ENCODE measurements at regions not wholly inside any gene's neighbourhood (a gene's known extent, or its start where the extent isn't known, plus 50 kb on each side); places are given as distances from the start of the nearest gene placed in this dataset.

DNA sequence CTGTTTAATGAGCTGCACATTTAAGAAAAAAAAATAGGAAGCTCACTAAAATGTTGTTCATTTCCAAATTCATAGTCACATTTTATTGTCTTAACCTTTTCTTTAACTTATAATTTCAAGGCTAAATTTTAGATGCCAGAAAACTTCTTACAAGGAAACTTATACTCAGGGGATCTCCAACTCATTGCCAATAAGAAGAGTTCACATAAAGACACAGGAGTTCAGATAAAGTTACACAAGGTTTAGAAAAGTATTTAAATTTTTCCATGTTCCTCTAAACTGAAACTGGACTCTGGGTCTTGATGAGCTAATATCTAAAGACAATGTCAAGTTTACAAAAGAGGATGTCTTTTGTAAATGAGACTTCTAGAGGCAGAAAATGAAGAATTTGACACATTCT, 190.7 kb upstream of the KCNJ16 start:
- no peak for DNase-seq (ENCODE audit: low read depth, low spot score)

DNA sequence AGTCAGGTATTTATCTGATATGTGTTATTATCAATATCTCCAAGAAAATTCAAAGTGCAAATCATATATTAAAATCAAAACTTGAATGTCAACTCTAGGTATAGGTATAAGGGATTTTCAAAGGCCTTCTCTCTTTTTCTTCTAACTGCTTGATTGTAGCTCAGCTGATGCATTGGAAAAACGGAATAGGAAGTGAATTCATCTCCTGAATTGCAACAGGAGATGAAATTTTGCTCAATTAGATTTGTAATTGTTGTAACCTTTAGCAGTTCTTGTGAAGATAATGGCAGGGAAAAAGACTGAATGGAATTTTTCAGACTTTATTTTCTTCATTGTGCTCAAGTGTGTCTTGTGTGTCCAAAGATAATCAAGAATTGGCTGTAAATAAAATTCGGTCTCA, 190.2 kb upstream of the KCNJ16 start:
- DNase-seq (ENCODE audit: low read depth, low spot score): no peak

DNA sequence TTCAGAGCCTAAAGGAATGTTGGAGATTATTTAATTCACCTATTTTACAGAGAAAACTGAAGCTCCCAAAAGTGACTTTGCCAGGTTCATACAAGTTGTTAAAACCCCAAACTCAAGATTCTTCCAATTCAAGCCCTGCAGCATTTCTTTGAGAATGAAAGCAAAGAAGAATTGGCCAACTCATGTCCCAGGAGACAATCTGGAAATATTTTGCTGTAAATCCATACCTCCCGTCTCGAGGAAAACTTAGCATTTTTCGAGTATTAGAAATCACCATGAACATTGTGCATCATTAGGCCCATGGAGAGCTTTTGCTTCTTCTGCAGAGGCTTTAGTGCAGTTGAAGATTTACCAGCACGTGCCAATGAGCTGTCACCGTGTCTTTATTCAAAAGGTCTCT, 176.4 kb upstream of the KCNJ16 start:
- no peak for DNase-seq (ENCODE audit: low read depth, low spot score)

DNA sequence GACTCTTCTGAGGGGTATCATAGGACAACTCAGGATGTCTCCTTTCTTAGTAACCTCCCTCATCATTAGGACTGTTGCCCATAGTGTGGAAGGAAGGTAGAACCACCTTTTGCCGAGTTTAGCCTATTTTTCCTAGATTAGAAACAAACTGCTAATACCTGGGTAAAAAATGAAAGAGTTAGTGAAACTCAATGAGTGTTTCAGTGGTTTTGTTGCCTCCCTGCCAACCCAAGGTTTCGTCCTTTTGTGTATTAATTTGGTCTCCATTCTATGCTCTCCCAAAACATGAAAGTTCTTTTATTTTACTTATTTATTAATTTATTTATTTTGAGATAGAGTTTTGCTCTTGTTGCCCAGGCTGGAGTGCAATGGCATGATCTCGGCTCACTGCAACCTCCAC, 174.9 kb upstream of the KCNJ16 start:
- DNase-seq (ENCODE audit: low read depth, low spot score): no peak

DNA sequence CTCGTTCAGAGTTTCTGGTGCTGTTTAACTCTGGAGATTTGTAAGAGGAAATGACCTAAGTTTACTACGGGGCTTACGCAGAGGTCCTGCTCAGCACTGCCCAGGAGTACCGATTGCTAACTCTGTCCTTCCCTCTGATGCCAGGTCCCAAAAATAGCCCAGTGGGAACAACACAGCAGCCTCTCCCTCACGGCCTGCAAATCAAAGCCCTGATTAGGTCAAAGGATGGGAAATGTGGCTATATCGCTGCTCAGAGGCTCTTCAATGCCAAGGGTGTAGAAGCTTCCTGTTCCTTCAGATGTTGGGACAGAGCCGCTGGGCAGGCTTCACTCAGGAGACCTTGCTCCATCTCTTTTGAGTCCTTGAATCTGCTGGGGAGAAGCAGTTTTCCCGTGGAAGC, 174.2 kb upstream of the KCNJ16 start:
- DNase-seq (ENCODE audit: low read depth, low spot score): no peak

DNA sequence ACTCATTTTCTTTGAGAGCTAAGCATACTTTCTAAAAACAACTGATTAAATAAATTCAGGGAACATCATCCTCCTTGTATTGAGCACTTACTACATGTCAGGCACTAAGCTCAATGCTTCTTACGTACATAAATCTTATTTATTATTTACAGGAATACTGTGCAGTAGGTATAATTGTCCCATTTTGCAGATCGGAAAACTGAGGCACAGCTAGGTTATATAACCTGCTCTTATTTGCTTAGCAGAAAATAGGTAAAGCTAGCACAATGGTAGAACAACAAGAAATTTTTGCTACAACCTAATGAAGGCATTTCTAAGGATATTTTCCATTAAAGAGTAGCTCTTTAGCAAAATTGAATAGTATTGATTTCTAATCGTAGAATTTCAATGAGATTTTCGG, 168.7 kb upstream of the KCNJ16 start:
- DNase-seq (ENCODE audit: low read depth, low spot score): no peak

GRCh38 chr17:69907132-69907847, 167.7 kb upstream of the KCNJ16 start:
- no peak for DNase-seq (ENCODE audit: low read depth, low spot score)

GRCh38 chr17:69908626-69909368, 166.2 kb upstream of the KCNJ16 start:
- DNase-seq (ENCODE audit: low read depth, low spot score): no peak

GRCh38 chr17:69909389-69909788, 165.6 kb upstream of the KCNJ16 start:
- DNase-seq (ENCODE audit: low read depth, low spot score): no peak

DNA sequence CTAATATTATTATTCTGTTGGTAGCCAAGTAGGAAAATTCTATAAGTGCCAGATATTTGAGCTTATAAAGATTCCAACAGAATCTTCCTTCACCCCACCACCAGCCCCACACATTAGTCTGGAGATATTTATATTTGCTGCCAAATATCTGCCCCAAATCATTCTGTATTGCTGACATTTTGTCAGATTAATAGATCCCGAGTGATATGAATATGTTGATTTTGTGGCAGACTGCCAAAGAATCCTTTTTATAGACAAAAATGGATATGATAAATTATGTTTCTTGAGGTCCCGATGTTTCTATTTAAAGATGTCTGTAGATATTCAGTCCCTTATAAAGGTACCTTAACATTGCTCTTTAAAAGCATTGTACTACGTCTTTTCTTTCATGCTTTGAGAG, 162.2 kb upstream of the KCNJ16 start:
- DNase-seq (ENCODE audit: low read depth, low spot score): no peak

DNA sequence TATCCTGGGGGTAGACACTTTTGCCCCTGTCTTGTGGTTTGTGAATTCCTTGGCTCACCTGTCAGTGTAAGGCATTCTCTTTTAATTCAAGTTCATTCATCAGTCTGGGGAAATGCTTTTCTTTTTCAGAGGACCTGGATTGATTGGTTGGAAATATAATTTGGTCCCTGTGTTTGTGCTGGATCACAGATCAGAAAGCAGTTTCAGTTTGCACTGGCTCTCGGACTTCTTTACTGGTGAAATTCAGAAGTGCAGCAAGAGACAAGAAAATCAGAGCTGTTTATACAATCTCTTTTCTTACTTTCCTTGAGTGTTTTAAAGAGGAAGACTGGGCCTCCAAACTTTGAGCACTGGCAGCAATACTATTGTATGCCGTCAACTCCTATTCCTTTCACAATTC, 161.8 kb upstream of the KCNJ16 start:
- DNase-seq (ENCODE audit: low read depth, low spot score): no peak

- no peak for DNase-seq (ENCODE audit: low read depth, low spot score)
Observed at GRCh38 chr17:69913616-69914015, 161.4 kb upstream of the KCNJ16 start.

DNA sequence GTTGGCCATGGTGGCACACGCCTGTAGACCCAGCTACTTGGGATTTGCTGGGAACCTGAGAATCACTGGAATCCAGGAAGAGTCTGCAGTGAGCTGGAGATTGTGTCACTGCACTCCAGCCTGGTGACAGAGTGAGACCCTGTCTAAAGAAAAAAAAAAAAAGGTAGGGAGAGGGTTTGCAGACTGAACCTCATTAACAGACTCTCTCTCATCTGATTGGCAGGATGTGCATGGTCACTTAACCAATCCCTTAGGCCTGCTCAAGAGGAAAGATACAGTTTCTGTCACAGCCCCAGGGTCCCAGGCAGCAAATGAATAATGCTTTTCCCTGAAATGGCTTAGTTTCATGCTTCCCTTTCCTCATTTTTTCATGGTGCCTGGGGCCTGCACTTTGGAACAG, 160.5 kb upstream of the KCNJ16 start:
- no peak for DNase-seq (ENCODE audit: low read depth, low spot score)

GRCh38 chr17:69916761-69917160, 158.3 kb upstream of the KCNJ16 start:
- no peak for DNase-seq (ENCODE audit: low read depth, low spot score)

- no peak for DNase-seq (ENCODE audit: low read depth, low spot score)
Observed at GRCh38 chr17:69918164-69918563, 156.9 kb upstream of the KCNJ16 start.

DNA sequence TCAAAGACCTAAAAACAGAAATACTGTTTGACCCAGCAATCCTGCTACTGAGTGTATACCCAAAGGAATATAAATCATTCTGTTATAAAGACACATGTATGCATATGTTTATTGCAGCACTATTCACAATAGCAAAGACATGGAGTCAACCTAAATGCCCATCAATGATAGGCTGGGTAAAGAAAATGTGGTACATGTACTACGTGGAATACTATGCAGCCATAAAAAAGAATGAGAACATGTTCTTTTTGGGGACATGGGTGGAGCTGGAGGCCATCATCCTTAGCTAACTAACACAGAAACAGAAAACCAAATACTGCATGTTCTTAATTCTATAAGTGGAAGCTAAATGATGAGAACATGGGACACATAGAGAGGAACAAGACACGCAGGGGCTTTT, 155.2 kb upstream of the KCNJ16 start:
- DNase-seq (ENCODE audit: low read depth, low spot score): no peak

DNA sequence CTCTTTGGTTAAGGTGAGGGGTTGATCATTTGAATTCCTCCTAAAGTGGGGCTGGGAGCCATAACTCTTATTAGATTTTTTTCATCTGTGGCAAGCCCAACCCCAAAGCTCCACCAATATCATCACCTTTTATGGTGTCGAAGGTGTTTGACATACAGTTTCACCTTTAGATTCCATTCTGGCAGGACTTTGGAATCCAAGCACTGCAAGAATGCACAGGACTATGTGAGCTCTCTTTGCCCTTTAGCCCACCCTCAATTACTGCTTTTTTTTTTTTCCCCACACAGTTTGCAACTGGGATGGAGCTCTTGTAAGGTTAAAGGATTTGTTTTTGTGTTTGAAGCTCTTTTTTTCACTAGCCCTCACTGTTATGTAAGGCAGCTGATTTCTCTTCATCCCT, 154.0 kb upstream of the KCNJ16 start:
- no peak for DNase-seq (ENCODE audit: low read depth, low spot score)

GRCh38 chr17:69928611-69929010, 146.4 kb upstream of the KCNJ16 start:
- no peak for DNase-seq (ENCODE audit: low read depth, low spot score)

- no peak for DNase-seq (ENCODE audit: low read depth, low spot score)
Observed at GRCh38 chr17:69936996-69937395, 138.0 kb upstream of the KCNJ16 start.

DNA sequence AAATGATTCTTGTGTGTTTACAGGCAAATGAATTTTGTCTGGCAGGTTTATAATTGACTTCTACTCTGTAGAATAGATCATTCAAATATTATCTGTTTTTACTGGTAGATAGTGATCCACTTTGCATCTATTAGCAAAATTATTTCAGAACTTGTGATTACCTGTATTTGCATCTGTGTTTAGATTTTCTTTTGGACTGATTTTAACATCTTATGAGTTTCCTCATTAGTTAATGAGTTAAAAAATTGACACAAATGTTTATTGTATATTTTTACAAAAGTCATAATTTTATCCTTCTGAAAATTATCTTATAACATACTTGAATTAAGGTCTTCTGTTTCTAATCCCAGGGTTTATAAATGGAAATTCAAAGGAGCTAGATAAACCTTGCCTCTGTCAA, 132.0 kb upstream of the KCNJ16 start:
- DNase-seq (ENCODE audit: low read depth, low spot score): no peak

GRCh38 chr17:69944406-69944805, 130.6 kb upstream of the KCNJ16 start:
- DNase-seq (ENCODE audit: low read depth, low spot score): no peak

DNA sequence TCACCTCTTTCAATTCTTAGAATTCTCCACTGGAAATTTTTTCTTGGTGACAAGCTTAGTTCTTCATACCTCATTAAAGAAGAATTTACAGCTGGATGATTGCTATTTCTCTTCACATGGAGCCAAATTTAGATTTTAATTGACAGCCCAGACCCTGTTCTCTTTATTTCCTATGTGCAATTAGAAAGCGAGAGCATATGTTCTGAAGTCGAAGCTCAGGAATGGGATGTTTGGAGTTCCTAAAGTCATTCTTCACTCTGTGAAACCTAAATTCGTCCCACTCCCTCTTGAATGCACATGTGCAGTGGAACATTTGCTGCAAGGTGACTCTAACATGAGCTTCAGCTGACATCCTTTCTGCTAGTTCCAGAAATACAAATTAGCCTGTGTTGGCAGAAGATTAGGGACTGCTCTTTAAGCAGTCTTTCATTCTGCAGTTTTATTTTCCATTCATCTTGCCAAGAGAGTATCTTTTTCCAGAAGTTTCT, 129.3 kb upstream of the KCNJ16 start:
- no peak for DNase-seq (ENCODE audit: low read depth, low spot score)

DNA sequence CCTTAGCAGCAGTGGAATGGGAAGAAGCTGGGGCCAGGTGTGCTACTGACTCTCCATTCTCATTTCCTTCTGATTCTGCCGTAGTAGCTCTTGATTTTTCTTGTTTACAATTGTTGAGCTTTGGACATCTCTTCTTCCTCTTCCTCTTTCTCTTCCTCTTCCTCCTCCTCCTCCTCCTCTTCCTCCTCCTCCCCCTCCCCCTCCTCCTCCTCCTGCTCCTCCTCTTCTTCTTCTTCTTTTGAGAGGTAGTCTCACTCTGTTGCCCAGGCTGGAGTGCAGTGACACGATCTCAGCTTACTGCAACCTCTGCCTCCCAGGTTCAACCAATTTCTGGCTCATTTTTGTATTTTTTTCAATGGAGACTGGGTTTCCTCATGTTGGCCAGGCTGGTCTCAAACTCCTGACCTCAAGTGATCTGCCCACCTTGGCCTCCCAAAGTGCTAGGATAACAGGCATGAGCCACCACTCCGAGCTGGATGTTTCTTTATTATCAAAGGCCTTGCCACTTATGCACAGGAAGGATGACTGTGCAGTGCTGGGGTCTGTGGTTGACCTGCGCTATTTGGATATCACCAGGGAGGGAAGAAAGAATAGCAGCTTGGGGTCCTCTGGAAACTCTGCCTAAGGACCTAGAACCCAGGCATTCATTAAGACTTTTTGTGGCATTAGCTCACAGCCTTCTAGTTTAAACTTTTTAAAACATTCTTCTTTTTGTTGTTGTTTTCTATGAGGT, 127.8 kb upstream of the KCNJ16 start:
- DNase-seq (ENCODE audit: low read depth, low spot score): no peak

All from ELF-1 (cell line).